HCT116 (cell line): ENCODE measurements at regions not wholly inside any gene's neighbourhood (a gene's known extent, or its start where the extent isn't known, plus 50 kb on each side); places are given as distances from the start of the nearest gene placed in this dataset.
"Not testable (repeated sequence)": the region's sequence is repeated elsewhere in the genome, so short reads cannot be mapped to it uniquely, and the experiment has no call there.

ENCODE experiments used
- ATAC-seq: fragments of 200-7000 bp; cut with Tn5 transposase; 2 replicates; pipeline ENCODE4 v1.9.1; 2020; ENCODE audit warnings: mild to moderate bottlenecking, moderate library complexity
- BruUV-seq: library from RNA; stranded (reverse); fragments of 400-500 nt; replicated peaks from 2 replicates; lab custom pipeline; 2021; lab: Mats Ljungman, UMichigan
- CTCF ChIA-PET: fragments of 300-600 bp; sonication (Branson Sonifier 250); formaldehyde crosslinking; loops from one replicate; lab custom pipeline; 2021; ENCODE audit warnings: antibody characterized with exemption; lab: Charles Lee
- POLR2A ChIA-PET: fragments of 300-600, 350-600 bp; sonication (Branson Sonifier 250); formaldehyde crosslinking; loops from one replicate; lab custom pipeline; 2021; ENCODE audit warnings: antibody characterized with exemption; lab: Charles Lee
- RAD21 ChIA-PET, 2 experiments: fragments of 300-600 bp; sonication (Branson Sonifier 250); formaldehyde crosslinking; loops; one replicate each; lab custom pipeline; 2023; ENCODE audit warnings: low total read pairs in 2 of 2; ENCODE audit not compliant: uncharacterized antibody in 2 of 2, unreplicated experiment in 2 of 2, low non-redundant PET in 1 of 2; lab: Charles Lee
- DNase-seq: peaks from one replicate; pipeline ENCODE4 v3.0.0-alpha.2; 2010; ENCODE audit warnings: low read depth, low spot score
- H2AFZ ChIP-seq: fragments of 200-600 bp; shearing (Covaris generic), sonication (generic); 2 replicates; pipeline ENCODE4 v1.6.1; 2017; ENCODE audit warnings: low read depth, mixed run types, mixed read lengths, antibody characterized with exemption, low read length; ENCODE audit not compliant: poor library complexity, severe bottlenecking
- H3K27ac ChIP-seq: 2 replicates; pipeline ENCODE4 v1.5.1; 2012; ENCODE audit warnings: low read depth, low read length
- H3K27me3 ChIP-seq: fragments of 200-600 bp; sonication (generic); 2 replicates; pipeline ENCODE4 v1.6.1; 2016; ENCODE audit warnings: mixed run types, low read length, mixed read lengths; ENCODE audit not compliant: insufficient read depth
- H3K36me3 ChIP-seq, 2 experiments: fragments of 200-500 bp in 1 of 2; fragments of 200-600 bp in 1 of 2; sonication (Bioruptor generic) in 1 of 2; sonication (generic) in 1 of 2; 2 replicates each; pipeline versions ENCODE4 v1.5.1 to v1.6.1; 2014 to 2016; ENCODE audit warnings: low read length in 2 of 2, inconsistent platforms in 1 of 2, mixed read lengths in 1 of 2, mixed run types in 1 of 2; ENCODE audit not compliant: insufficient read depth in 2 of 2, control insufficient read depth in 1 of 2
- H3K4me1 ChIP-seq, 2 experiments: fragments of 200-600 bp in 1 of 2; sonication (generic) in 1 of 2; 2 replicates each; pipeline versions ENCODE4 v1.5.1 to v1.6.1; 2012 to 2017; ENCODE audit warnings: low read length in 2 of 2, inconsistent platforms in 1 of 2, mild to moderate bottlenecking in 1 of 2, mixed read lengths in 1 of 2, mixed run types in 1 of 2, moderate library complexity in 1 of 2; ENCODE audit not compliant: insufficient read depth in 2 of 2, control insufficient read depth in 1 of 2
- H3K4me2 ChIP-seq: fragments of 200-600 bp; sonication (generic); 2 replicates; pipeline ENCODE4 v1.6.1; 2017; ENCODE audit warnings: mixed run types, low read length, mixed read lengths
- H3K4me3 ChIP-seq, 2 experiments: fragments of 200-600 bp in 1 of 2; sonication (generic) in 1 of 2; replicated peaks in 1 of 2; 2 replicates each; pipeline ENCODE4 v1.5.1; 2011 to 2016; ENCODE audit warnings: low read length in 2 of 2, control low read depth in 1 of 2, low read depth in 1 of 2, mild to moderate bottlenecking in 1 of 2, mixed read lengths in 1 of 2, mixed run types in 1 of 2
- H3K79me2 ChIP-seq: fragments of 200-600 bp; sonication (generic); 2 replicates; pipeline ENCODE4 v1.6.1; 2017; ENCODE audit warnings: mild to moderate bottlenecking, mixed run types, low read length, moderate library complexity, mixed read lengths; ENCODE audit not compliant: insufficient read depth
- H3K9ac ChIP-seq: fragments of 200-600 bp; sonication (generic); 2 replicates; pipeline ENCODE4 v1.6.1; 2016; ENCODE audit warnings: low read length, mixed read lengths
- H3K9me2 ChIP-seq: fragments of 200-600 bp; sonication (generic), shearing (Covaris generic); 2 replicates; pipeline ENCODE4 v1.6.1; 2017; ENCODE audit warnings: mixed run types, mild to moderate bottlenecking, moderate library complexity; ENCODE audit not compliant: insufficient read depth
- H3K9me3 ChIP-seq, 2 experiments: fragments of 200-500 bp in 1 of 2; fragments of 200-600 bp in 1 of 2; sonication (Bioruptor generic) in 1 of 2; sonication (generic) in 1 of 2; 2 replicates each; pipeline ENCODE4 v1.6.1; 2014 to 2017; ENCODE audit warnings: low read length in 2 of 2, mixed read lengths in 2 of 2, inconsistent platforms in 1 of 2, low read depth in 1 of 2, mild to moderate bottlenecking in 1 of 2, mixed run types in 1 of 2, moderate library complexity in 1 of 2; ENCODE audit not compliant: control insufficient read depth in 1 of 2, insufficient read depth in 1 of 2
- H4K20me1 ChIP-seq: fragments of 200-600 bp; sonication (generic), shearing (Covaris generic); 2 replicates; pipeline ENCODE4 v1.6.1; 2017; ENCODE audit warnings: mixed run types, mild to moderate bottlenecking, moderate library complexity; ENCODE audit not compliant: insufficient read depth
- ATF3 ChIP-seq: IDR thresholded peaks from 2 replicates; pipeline ENCODE4 v1.6.1; 2012
- CBX3 ChIP-seq: IDR thresholded peaks from 2 replicates; pipeline ENCODE4 v1.6.1; 2012; ENCODE audit warnings: low read depth
- EGR1 ChIP-seq: IDR thresholded peaks from 2 replicates; pipeline ENCODE4 v1.6.1; 2012; ENCODE audit warnings: low read depth
- ELF1 ChIP-seq: IDR thresholded peaks from 2 replicates; pipeline ENCODE4 v1.6.1; 2012; ENCODE audit warnings: low read depth, borderline replicate concordance
- EZH2 ChIP-seq: fragments of 200-600 bp; sonication (generic); IDR thresholded peaks from 2 replicates; pipeline ENCODE4 v1.6.1; 2017; ENCODE audit warnings: antibody characterized with exemption, mixed run types
- EZH2phosphoT487 ChIP-seq: fragments of 200-600 bp; IDR thresholded peaks from 2 replicates; pipeline ENCODE4 v1.6.1; 2018; ENCODE audit warnings: antibody characterized with exemption, borderline replicate concordance
- FOSL1 ChIP-seq: IDR thresholded peaks from 2 replicates; pipeline ENCODE4 v1.6.1; 2012; ENCODE audit warnings: low read depth
- JUND ChIP-seq: IDR thresholded peaks from 2 replicates; pipeline ENCODE4 v1.6.1; 2012
- POLR2A ChIP-seq: IDR thresholded peaks from 2 replicates; pipeline ENCODE4 v1.7.0; 2011; ENCODE audit warnings: borderline replicate concordance; ENCODE audit not compliant: insufficient read depth, insufficient read length; ENCODE audit errors: extremely low read depth
- POLR2AphosphoS5 ChIP-seq: IDR thresholded peaks from 2 replicates; pipeline ENCODE4 v1.6.1; 2011; ENCODE audit warnings: mild to moderate bottlenecking, low read depth, low read length, moderate library complexity
- RAD21 ChIP-seq: IDR thresholded peaks from 2 replicates; pipeline ENCODE4 v1.6.1; 2012; ENCODE audit warnings: low read depth, mild to moderate bottlenecking
- SIN3A ChIP-seq: IDR thresholded peaks from 2 replicates; pipeline ENCODE4 v1.6.1; 2012; ENCODE audit warnings: low read depth
- SRF ChIP-seq: IDR thresholded peaks from 2 replicates; pipeline ENCODE4 v1.6.1; 2012; ENCODE audit warnings: low read depth
- ZFX ChIP-seq: fragments of 450-650 bp; IDR thresholded peaks from 2 replicates; pipeline ENCODE4 v1.6.1; 2017
- ZNF274 ChIP-seq: fragments of 200-500 bp; sonication (Bioruptor generic); IDR thresholded peaks from 2 replicates; pipeline ENCODE4 v1.6.1; 2014; ENCODE audit warnings: mild to moderate bottlenecking, low read depth, low read length, inconsistent platforms
- intact Hi-C: fragments of 100-400 bp; cut with micrococcal nuclease; formaldehyde crosslinking; loops from 2 replicates; pipeline ENCODE4 v1.10.0; 2022
- TF ChIP-seq, protein P1 (sequence below): IDR thresholded peaks from 2 replicates; pipeline ENCODE4 v1.6.1; 2011; ENCODE audit warnings: mild to moderate bottlenecking, low read length, moderate library complexity; ENCODE audit not compliant: insufficient replicate concordance; ENCODE audit errors: extremely low read depth
- TF ChIP-seq, protein P2 (sequence below): IDR thresholded peaks from 2 replicates; pipeline ENCODE4 v1.6.1; 2012
- TF ChIP-seq, protein P3 (sequence below), 3 experiments: fragments of 200-600 bp in 1 of 3; sonication (generic) in 1 of 3; IDR thresholded peaks in 2 of 3; conservative IDR thresholded peaks in 1 of 3; 2 replicates each; pipeline ENCODE4 v1.5.1; 2012 to 2017; ENCODE audit warnings: low read depth in 2 of 3, low read length in 2 of 3, antibody characterized with exemption in 1 of 3, borderline replicate concordance in 1 of 3, control low read depth in 1 of 3, mild to moderate bottlenecking in 1 of 3, mixed read lengths in 1 of 3, mixed run types in 1 of 3, moderate library complexity in 1 of 3; ENCODE audit not compliant: insufficient read depth in 1 of 3

DNA sequence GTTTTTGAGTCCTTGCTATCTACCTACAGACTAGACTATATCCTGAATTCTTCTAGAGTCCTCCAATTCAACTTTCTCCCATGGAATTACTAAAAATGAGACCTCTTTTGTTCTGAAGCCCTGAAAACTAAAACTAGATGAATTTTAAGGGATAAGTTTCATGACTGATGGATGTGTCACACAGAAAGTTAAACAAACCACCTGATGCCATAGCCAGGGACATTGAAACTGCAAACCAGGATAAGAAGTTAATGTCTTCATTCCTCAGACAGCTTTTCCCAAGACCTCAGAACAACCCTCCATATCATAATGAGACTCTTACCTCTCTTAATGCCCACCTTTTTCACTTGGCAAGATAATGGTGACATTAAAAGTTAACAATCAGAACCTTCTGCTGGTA is 81.5 kb upstream of the PTPN13 start:
- Histone ChIP-seq H3K9me3 (no peaks in the 10 kb centered on the region), H3K36me3 (no peaks in the 10 kb centered on the region), H3K9me2 (no peaks in the 10 kb centered on the region), H3K79me2 (no peaks in the 10 kb centered on the region), H3K27me3 (no peaks in the 10 kb centered on the region), H2AFZ (no peak overlapping the region), H3K9ac (no peak overlapping the region), H3K4me2 (no peak overlapping the region), H4K20me1 (no peaks in the 10 kb centered on the region), H3K4me1 (no peaks in the 10 kb centered on the region), H3K4me3 (no peak overlapping the region), H3K27ac (no peak overlapping the region)
- intact Hi-C loops: no loop called here
- ATAC-seq: no peak
- RAD21 ChIA-PET: no interaction called here
- CTCF ChIA-PET: interaction anchor here (1.5 kb wide), 1 partner anchor 17 kb away, joined by 3 read pairs; no protein-coding TSS in a partner anchor
- no TSS peak for BruUV-seq
- TF ChIP-seq ZFX (no peak), SIN3A (no peak), POLR2A (no peak), SRF (no peak), ZNF274 (no peak), ELF1 (no peak), POLR2AphosphoS5 (no peak), EZH2phosphoT487 (no peak), CBX3 (no peak), RAD21 (no peak), EZH2 (no peak), JUND (no peak), FOSL1 (no peak), EGR1 (no peak), ATF3 (no peak)
- TF ChIP-seq, protein P1, sequence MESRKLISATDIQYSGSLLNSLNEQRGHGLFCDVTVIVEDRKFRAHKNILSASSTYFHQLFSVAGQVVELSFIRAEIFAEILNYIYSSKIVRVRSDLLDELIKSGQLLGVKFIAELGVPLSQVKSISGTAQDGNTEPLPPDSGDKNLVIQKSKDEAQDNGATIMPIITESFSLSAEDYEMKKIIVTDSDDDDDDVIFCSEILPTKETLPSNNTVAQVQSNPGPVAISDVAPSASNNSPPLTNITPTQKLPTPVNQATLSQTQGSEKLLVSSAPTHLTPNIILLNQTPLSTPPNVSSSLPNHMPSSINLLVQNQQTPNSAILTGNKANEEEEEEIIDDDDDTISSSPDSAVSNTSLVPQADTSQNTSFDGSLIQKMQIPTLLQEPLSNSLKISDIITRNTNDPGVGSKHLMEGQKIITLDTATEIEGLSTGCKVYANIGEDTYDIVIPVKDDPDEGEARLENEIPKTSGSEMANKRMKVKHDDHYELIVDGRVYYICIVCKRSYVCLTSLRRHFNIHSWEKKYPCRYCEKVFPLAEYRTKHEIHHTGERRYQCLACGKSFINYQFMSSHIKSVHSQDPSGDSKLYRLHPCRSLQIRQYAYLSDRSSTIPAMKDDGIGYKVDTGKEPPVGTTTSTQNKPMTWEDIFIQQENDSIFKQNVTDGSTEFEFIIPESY: no peak
- TF ChIP-seq, protein P2, sequence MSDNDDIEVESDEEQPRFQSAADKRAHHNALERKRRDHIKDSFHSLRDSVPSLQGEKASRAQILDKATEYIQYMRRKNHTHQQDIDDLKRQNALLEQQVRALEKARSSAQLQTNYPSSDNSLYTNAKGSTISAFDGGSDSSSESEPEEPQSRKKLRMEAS: no peak
- TF ChIP-seq, protein P3, sequence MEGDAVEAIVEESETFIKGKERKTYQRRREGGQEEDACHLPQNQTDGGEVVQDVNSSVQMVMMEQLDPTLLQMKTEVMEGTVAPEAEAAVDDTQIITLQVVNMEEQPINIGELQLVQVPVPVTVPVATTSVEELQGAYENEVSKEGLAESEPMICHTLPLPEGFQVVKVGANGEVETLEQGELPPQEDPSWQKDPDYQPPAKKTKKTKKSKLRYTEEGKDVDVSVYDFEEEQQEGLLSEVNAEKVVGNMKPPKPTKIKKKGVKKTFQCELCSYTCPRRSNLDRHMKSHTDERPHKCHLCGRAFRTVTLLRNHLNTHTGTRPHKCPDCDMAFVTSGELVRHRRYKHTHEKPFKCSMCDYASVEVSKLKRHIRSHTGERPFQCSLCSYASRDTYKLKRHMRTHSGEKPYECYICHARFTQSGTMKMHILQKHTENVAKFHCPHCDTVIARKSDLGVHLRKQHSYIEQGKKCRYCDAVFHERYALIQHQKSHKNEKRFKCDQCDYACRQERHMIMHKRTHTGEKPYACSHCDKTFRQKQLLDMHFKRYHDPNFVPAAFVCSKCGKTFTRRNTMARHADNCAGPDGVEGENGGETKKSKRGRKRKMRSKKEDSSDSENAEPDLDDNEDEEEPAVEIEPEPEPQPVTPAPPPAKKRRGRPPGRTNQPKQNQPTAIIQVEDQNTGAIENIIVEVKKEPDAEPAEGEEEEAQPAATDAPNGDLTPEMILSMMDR (IDR thresholded peaks at IDR 0.05 in 2 of 3, conservative IDR thresholded peaks at IDR 0.05 in 1 of 3; ENCODE audit: borderline replicate concordance in 1 of 3, insufficient read depth in 1 of 3, low read depth in 2 of 3, low read length in 2 of 3): no peak
- no peak for DNase-seq
- POLR2A ChIA-PET: no interaction called here

DNA sequence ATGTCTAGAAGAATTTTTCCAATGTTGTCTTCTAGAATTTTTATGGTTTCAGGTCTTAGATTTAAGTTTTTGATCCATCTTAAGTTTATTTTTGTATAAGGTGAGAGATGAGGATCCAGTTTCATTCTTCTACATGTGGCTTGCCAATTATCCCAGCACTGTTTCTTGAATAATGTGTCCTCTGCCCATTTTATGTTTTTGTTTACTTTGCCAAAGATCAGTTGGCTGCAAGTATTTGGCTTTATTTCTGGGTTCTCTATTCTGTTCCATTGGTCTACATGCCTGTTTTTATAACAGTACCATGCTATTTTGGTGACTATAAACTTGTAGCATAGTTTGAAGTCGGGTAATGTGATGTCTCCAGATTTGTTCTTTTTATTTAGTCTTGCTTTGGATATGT is 78.2 kb upstream of the PTPN13 start:
- H3K27ac ChIP-seq, H3K27me3 ChIP-seq, intact Hi-C loops, H3K9me3 ChIP-seq, H2AFZ ChIP-seq, ATAC-seq, POLR2A ChIA-PET, H3K4me3 ChIP-seq, H3K36me3 ChIP-seq, DNase-seq, H3K9ac ChIP-seq, H3K9me2 ChIP-seq, RAD21 ChIA-PET, CTCF ChIA-PET, H3K4me2 ChIP-seq, BruUV-seq, H4K20me1 ChIP-seq, H3K79me2 ChIP-seq, H3K4me1 ChIP-seq: not testable (repeated sequence)
